ENCODE measurements at regions not wholly inside any gene's neighbourhood (a gene's known extent, or its start where the extent isn't known, plus 50 kb on each side); places are given as distances from the start of the nearest gene placed in this dataset.

- TF ChIP-seq, protein P1, sequence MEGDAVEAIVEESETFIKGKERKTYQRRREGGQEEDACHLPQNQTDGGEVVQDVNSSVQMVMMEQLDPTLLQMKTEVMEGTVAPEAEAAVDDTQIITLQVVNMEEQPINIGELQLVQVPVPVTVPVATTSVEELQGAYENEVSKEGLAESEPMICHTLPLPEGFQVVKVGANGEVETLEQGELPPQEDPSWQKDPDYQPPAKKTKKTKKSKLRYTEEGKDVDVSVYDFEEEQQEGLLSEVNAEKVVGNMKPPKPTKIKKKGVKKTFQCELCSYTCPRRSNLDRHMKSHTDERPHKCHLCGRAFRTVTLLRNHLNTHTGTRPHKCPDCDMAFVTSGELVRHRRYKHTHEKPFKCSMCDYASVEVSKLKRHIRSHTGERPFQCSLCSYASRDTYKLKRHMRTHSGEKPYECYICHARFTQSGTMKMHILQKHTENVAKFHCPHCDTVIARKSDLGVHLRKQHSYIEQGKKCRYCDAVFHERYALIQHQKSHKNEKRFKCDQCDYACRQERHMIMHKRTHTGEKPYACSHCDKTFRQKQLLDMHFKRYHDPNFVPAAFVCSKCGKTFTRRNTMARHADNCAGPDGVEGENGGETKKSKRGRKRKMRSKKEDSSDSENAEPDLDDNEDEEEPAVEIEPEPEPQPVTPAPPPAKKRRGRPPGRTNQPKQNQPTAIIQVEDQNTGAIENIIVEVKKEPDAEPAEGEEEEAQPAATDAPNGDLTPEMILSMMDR (IDR thresholded peaks at IDR 0.05): no peak
- no peak for TF ChIP-seq POLR2A (IDR thresholded peaks at IDR 0.05; ENCODE audit: low read depth)
- TF ChIP-seq EP300 (IDR thresholded peaks at IDR 0.05): no peak
These were observed 963.1 kb upstream of the FAT3 start for GRCh38 chr11:91261513-91261912.
